Peyer's patch (tissue), 4 donors: ENCODE measurements at regions not wholly inside any gene's neighbourhood (a gene's known extent, or its start where the extent isn't known, plus 50 kb on each side); places are given as distances from the start of the nearest gene placed in this dataset.

Experiments used
- POLR2A ChIP-seq, 2 donors: fragments of 450-650 bp; IDR thresholded peaks; one replicate each; pipeline ENCODE4 v1.5.1; 2017; ENCODE audit warnings: antibody characterized with exemption in 2 of 2, mild to moderate bottlenecking in 2 of 2, moderate library complexity in 2 of 2
- TF ChIP-seq, protein P1 (sequence below), 6 experiments: fragments of 450-650 bp in 4 of 6; fragments of 200-600 bp in 2 of 6; sonication (generic) in 1 of 6; IDR thresholded peaks; one replicate each; pipeline ENCODE4 v1.5.1; 2017 to 2019; ENCODE audit warnings: antibody characterized with exemption in 6 of 6, mild to moderate bottlenecking in 3 of 6, moderate library complexity in 1 of 6

DNA sequence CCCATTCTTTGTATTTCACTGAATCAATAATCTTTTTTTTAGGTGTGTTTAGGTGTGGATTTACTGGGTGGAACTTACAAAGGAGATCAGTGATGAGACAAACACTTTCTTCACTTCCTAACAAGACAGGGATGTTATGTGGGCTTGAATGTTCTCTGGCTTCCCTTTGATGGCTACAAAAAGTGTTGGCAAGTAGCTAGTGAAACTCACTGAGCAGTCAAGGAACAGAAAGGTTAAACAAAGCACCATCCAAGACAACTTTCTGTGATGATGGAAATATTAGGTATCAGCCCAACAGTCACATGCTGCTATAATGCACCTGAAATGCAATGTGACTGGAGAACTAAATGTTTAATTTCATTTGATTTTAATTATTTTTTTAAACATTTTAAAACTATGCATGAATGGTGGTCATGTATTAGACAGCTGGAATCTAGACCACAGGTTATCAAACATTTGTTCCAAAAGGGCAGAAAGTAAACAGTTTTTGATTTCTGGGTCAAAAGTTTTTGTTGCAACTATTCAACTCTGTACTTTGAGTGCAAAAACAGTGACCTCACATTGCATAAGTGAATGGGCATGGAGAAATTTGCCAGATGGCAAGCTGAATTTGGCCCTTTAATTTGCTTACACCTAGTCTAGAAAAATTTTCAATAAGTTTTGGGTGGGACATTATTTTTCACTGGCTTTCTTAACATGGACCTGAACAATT is 1272.7 kb upstream of the TMEFF2 start:
- TF ChIP-seq, protein P1, sequence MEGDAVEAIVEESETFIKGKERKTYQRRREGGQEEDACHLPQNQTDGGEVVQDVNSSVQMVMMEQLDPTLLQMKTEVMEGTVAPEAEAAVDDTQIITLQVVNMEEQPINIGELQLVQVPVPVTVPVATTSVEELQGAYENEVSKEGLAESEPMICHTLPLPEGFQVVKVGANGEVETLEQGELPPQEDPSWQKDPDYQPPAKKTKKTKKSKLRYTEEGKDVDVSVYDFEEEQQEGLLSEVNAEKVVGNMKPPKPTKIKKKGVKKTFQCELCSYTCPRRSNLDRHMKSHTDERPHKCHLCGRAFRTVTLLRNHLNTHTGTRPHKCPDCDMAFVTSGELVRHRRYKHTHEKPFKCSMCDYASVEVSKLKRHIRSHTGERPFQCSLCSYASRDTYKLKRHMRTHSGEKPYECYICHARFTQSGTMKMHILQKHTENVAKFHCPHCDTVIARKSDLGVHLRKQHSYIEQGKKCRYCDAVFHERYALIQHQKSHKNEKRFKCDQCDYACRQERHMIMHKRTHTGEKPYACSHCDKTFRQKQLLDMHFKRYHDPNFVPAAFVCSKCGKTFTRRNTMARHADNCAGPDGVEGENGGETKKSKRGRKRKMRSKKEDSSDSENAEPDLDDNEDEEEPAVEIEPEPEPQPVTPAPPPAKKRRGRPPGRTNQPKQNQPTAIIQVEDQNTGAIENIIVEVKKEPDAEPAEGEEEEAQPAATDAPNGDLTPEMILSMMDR (IDR thresholded peaks at IDR 0.05): no peak
- TF ChIP-seq POLR2A (IDR thresholded peaks at IDR 0.05): no peak
